Hepatocyte (in vitro differentiated cells): ENCODE measurements at regions not wholly inside any gene's neighbourhood (a gene's known extent, or its start where the extent isn't known, plus 50 kb on each side); places are given as distances from the start of the nearest gene placed in this dataset.

Experiments used
- EZH2phosphoT487 ChIP-seq: fragments of 200-600 bp; sonication (generic); IDR thresholded peaks from one replicate; pipeline ENCODE4 v1.6.1; 2018; ENCODE audit warnings: antibody characterized with exemption, mild to moderate bottlenecking, low read depth, moderate library complexity; ENCODE audit not compliant: unreplicated experiment, severe bottlenecking
- TF ChIP-seq, protein P1 (sequence below): fragments of 200-600 bp; sonication (generic); IDR thresholded peaks from 2 replicates; pipeline ENCODE4 v1.5.1; 2016; ENCODE audit warnings: antibody characterized with exemption, mild to moderate bottlenecking; ENCODE audit not compliant: poor library complexity

DNA sequence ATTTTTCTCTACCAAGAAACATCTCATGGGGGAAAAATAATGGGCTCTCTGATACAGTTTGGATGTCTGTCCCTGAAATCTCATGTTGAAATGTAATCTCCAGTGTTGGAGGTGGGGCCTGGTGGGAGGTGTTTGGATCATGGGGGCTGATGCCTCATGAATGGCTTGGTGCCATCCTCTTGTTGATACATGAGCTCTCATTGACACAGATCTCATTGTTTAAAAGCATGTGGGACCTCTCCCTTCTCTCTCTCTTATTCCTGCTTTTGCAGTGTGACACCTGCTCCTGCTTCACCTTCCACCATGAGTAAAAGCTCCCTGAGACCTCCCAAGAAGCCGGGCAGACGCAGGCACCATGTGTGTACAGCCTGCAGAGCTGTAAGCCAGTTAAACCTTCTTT lies 332.5 kb upstream of the NRIP1 start:
- TF ChIP-seq, protein P1, sequence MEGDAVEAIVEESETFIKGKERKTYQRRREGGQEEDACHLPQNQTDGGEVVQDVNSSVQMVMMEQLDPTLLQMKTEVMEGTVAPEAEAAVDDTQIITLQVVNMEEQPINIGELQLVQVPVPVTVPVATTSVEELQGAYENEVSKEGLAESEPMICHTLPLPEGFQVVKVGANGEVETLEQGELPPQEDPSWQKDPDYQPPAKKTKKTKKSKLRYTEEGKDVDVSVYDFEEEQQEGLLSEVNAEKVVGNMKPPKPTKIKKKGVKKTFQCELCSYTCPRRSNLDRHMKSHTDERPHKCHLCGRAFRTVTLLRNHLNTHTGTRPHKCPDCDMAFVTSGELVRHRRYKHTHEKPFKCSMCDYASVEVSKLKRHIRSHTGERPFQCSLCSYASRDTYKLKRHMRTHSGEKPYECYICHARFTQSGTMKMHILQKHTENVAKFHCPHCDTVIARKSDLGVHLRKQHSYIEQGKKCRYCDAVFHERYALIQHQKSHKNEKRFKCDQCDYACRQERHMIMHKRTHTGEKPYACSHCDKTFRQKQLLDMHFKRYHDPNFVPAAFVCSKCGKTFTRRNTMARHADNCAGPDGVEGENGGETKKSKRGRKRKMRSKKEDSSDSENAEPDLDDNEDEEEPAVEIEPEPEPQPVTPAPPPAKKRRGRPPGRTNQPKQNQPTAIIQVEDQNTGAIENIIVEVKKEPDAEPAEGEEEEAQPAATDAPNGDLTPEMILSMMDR = no peak
- no peak for TF ChIP-seq EZH2phosphoT487
